ENCODE measurements at regions not wholly inside any gene's neighbourhood (a gene's known extent, or its start where the extent isn't known, plus 50 kb on each side); places are given as distances from the start of the nearest gene placed in this dataset.

- Mint-ChIP-seq H3K27me3 (ENCODE audit: insufficient read depth, low read depth, poor library complexity) (peaks cover 1% of the 10 kb centered on the region), H3K4me1 (no peaks in the 10 kb centered on the region), H3K27ac (no peak overlapping the region), H3K9me3 (no peaks in the 10 kb centered on the region), H3K36me3 (ENCODE audit: low read depth) (no peaks in the 10 kb centered on the region), H3K4me3 (no peak overlapping the region)
- H3K4me1 ChIP-seq (ENCODE audit: insufficient read depth) = no peaks in the 10 kb centered on the region
- H3K27ac ChIP-seq (ENCODE audit: low read depth) = no peak overlapping the region
- H3K36me3 ChIP-seq (ENCODE audit: insufficient read depth) = no peaks in the 10 kb centered on the region
- no peak for ATAC-seq
- H3K4me3 ChIP-seq = no peak overlapping the region
- no peaks in the 10 kb centered on the region for H3K9me2 ChIP-seq (ENCODE audit: insufficient read depth)
- no peak overlapping the region for H2AFZ ChIP-seq
- H3K79me2 ChIP-seq (replicated peaks; ENCODE audit: insufficient read depth) = no peaks in the 10 kb centered on the region
- H4K20me1 ChIP-seq (replicated peaks; ENCODE audit: insufficient read depth) = no peaks in the 10 kb centered on the region; the same call in 1 of the 2 replicates
- DNase-seq (ENCODE audit: low spot score) = no peak
- TF ChIP-seq, protein P1, sequence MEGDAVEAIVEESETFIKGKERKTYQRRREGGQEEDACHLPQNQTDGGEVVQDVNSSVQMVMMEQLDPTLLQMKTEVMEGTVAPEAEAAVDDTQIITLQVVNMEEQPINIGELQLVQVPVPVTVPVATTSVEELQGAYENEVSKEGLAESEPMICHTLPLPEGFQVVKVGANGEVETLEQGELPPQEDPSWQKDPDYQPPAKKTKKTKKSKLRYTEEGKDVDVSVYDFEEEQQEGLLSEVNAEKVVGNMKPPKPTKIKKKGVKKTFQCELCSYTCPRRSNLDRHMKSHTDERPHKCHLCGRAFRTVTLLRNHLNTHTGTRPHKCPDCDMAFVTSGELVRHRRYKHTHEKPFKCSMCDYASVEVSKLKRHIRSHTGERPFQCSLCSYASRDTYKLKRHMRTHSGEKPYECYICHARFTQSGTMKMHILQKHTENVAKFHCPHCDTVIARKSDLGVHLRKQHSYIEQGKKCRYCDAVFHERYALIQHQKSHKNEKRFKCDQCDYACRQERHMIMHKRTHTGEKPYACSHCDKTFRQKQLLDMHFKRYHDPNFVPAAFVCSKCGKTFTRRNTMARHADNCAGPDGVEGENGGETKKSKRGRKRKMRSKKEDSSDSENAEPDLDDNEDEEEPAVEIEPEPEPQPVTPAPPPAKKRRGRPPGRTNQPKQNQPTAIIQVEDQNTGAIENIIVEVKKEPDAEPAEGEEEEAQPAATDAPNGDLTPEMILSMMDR (conservative IDR thresholded peaks at IDR 0.05; ENCODE audit: low read depth in 2 of 2) = no peak
- no peak for TF ChIP-seq ZNF114 (CRISPR knock-in tag; IDR thresholded peaks at IDR 0.05)
- no peak for TF ChIP-seq CREB1 (CRISPR knock-in tag; IDR thresholded peaks at IDR 0.05; ENCODE audit: low read depth)
- TF ChIP-seq ZNF331 (CRISPR knock-in tag; IDR thresholded peaks at IDR 0.05; ENCODE audit: low read depth) = no peak
- TF ChIP-seq NANOG (IDR thresholded peaks at IDR 0.05; ENCODE audit: borderline replicate concordance) = no peak
- TF ChIP-seq EZH2 (IDR thresholded peaks at IDR 0.05; ENCODE audit: low read depth, unreplicated experiment) = no peak
- no peak for TF ChIP-seq REST (IDR thresholded peaks at IDR 0.05; ENCODE audit: unreplicated experiment)
- TF ChIP-seq EZH2phosphoT487 (IDR thresholded peaks at IDR 0.05; ENCODE audit: unreplicated experiment) = no peak
- no peak for TF ChIP-seq POLR2AphosphoS5 (IDR thresholded peaks at IDR 0.05; ENCODE audit: low read depth)
- no peak for TF ChIP-seq ETS1 (IDR thresholded peaks at IDR 0.05)
- TF ChIP-seq JUNB (IDR thresholded peaks at IDR 0.05; ENCODE audit: unreplicated experiment) = no peak
- TF ChIP-seq ZNF462 (CRISPR knock-in tag; IDR thresholded peaks at IDR 0.05) = no peak
- no peak for TF ChIP-seq STAT1 (IDR thresholded peaks at IDR 0.05; ENCODE audit: unreplicated experiment)
- H3F3A ChIP-seq (replicated peaks; ENCODE audit: low read depth) = no peaks in the 10 kb centered on the region
- no peaks in the 10 kb centered on the region for H3K27me3 ChIP-seq (ENCODE audit: insufficient read depth)
- H3K4me2 ChIP-seq = no peak overlapping the region
Observed at GRCh38 chr20:3325864-3326263, 81.6 kb downstream of the DNAAF9 start.
